HG02884 (cell line): ENCODE measurements at regions not wholly inside any gene's neighbourhood (a gene's known extent, or its start where the extent isn't known, plus 50 kb on each side); places are given as distances from the start of the nearest gene placed in this dataset.
"Not testable (repeated sequence)": the region's sequence is repeated elsewhere in the genome, so short reads cannot be mapped to it uniquely, and the experiment has no call there.

Experiments used
- ATAC-seq: cut with Tn5 transposase; IDR thresholded peaks from one replicate; pipeline ENCODE4 v1.9.1; 2021; ENCODE audit warnings: mild to moderate bottlenecking, moderate library complexity; ENCODE audit not compliant: unreplicated experiment

DNA sequence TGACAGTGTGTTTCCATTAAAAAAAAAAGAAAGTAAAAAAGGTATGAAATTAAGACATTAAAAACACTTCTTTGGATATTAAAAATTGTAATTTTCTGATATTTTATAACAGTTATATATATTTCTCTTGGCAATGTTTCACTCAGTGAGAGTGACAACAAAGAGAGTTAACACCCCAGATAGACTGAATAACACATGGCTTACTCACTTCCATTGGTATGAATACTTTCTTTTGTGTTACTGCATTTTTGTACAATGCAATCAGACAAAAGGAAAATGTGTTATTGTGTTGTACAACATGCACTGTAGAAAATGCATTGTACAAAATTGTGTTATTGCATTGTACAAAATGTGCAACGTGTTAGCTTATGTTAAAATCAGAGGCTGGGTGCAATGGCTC is 676.6 kb upstream of the AMELY start:
- not testable (repeated sequence) for ATAC-seq

DNA sequence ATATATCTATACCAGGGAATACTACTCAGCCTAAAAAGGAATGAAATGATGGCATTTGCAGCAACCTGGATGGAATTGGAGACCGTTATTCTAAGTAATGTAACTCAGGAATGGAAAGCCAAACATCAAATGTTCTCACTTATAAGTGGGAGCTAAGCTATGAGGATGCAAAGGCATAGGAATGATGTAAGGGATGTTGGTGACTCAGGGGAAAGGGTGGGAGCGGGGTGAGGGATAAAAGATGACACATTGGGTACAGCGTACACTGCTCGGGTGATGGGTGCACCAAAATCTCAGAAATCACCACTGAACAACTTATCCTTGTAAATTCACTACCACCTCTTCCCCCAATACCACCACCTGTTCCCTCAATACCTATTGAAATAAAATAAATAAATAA is 651.0 kb upstream of the AMELY start:
- no peak for ATAC-seq

DNA sequence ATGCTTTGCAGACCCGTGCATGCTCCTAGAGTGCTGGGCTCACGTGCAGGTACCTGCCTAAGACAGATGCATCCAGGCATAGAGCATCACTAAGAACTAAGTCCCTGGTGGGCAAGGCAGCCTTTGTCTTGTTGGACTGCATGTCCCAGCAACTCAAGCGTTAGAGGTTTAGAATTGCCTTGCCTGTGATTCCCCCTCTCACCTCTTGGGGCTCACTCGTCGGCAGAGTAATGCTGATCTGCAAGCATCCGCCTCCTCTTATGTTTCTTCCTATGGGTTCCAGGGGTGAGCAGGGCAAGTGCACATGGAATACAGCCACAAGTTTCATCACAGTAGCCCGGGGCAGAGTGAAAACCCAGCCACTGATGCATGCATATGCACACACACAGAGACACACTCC is 646.1 kb upstream of the AMELY start:
- no peak for ATAC-seq

DNA sequence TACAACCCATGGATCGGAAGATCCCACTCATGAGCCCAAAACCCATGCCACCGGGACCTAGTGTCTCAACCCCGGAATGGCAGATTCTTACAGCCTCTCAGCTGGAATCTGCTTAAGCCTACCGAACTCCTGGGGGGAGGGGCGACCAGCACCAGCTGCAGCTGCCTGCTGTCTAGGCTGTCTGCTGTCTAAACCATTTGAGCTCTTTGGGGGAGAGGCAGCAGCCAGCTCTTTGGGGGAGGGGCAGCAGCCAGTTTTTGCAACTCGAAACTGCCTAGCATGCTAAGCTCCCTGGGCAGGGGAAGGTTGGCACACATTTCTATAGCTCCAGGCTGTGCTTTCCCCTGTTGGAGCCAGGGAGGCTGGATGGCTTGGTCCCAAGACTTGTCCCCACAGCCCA is 643.5 kb upstream of the AMELY start:
- ATAC-seq: no peak

DNA sequence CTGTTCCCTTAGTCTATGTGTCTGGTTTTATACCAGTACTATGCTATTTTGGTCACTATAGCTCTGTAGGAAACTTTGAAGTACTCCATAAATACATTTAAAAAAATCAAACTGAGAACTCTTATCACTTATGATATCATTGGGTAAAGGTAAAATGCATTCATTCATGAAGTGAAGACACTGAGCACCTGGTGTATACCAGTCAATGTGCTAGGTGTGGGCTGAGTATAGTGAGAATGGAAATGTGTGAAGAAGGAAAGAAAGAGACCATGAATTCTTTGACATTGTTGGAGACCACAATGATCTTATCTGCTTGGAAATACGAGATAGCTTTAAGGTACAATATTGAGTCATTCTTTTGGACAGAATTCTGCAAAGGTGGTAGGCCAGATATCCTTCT is 633.5 kb upstream of the AMELY start:
- no peak for ATAC-seq

DNA sequence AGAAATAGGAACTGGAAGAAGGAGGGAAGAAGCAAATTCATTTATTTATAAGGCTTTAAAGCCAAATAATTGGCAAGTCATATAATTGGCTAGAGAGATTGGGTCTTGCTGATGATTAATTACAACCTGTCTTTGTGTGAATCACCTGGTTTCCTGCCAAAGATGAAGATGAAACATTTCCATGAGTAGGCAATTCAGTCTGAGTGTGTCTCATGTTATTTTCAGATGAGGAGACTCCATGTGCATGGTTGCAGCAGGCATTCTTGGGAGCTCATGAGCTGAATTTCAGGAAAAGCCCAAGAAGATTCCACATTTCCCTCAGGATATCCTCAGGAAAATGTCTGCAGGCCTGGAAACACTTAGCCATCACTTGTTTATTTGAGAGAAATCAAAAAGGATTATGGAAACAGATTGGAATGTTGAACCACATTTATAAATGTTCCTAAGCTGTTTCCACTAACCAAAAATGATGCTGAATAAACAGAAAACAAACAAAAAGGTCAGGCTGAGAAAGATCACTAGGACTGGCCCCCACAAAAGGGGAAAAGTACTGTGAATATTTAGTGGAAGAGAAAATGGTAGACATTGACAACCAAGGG is 632.7 kb upstream of the AMELY start:
- no peak for ATAC-seq

DNA sequence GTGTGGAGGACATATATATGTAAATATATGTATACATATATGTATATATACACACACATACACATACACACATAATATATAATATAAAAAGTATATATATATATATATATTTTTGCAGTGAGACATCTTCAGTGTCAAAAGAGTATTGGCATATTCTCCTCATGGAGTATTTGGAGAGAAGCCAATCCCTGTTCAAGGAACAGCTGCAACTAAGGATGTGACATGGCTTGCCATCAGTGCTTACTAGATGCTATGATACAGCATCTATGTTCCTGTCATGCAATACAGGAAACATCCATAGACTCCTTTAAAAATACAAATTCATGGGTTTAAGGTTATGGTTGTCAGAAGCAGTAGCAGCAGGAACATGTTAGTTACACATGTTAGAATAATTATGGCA is 632.0 kb upstream of the AMELY start:
- no peak for ATAC-seq

DNA sequence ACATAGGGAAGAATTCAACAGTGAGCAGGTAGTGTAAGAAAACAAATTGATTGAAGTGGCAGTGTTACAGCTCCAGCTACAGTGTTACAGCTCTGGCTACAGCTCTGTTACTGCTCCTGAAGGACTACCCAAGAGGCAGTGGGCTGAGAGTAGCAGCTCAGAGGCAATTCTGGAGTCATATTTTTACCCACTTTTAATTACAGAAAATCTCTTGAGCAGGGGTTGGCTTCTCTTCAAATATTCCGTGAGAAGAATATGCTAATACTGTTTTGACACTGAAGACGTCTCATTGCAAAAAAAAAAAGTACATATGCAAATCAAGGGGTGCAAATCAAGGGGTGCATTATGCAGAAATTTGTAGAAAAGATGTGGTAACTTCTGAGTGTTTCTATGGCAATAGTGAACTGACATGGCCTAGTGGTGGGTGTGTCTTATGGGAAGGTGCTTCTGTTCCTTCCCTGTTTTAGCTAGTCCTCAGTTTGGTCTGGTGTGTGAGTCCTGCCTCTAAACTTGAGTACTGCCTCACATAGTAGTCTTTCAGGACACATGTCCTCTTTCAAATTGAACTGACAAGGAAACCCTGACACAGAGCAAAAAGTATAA is 630.8 kb upstream of the AMELY start:
- ATAC-seq: no peak

DNA sequence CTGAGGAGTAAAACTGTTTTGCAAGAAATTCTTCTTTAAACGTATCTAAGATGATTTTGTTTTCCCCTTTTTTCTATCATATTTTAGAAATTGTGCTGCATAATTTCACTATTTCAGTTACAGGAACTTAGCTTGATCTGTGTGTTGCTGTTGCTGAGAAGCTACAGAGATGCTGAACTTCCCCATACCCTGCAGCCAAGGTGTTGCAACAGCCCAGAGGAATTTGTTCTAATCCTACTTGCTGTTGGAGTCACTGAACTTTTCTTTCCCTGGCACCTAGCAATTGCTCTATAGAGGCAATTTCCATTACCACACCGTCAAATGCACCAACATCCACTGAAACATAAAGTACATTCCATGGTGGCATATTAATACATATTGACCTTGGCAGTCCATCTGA is 617.8 kb upstream of the AMELY start:
- no peak for ATAC-seq

DNA sequence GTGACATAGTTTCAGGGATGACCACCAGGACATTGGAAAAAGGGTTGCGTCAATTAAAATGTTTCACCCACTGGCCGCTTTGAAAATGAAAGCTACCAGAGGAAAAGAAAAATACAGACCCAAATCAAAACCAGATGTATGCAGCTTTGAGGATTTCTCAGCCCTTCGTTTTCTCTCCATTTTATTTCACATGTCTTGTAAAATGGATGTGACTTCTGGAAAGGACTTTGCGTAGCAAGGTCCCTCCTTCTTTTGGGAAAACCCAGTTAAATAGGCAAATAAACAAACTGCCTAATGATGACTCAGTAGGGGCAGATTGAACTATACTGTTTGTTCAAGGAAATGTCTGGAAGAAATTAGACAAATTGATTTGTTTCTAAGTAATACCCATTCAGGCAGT is 616.0 kb upstream of the AMELY start:
- ATAC-seq: not testable (repeated sequence)

DNA sequence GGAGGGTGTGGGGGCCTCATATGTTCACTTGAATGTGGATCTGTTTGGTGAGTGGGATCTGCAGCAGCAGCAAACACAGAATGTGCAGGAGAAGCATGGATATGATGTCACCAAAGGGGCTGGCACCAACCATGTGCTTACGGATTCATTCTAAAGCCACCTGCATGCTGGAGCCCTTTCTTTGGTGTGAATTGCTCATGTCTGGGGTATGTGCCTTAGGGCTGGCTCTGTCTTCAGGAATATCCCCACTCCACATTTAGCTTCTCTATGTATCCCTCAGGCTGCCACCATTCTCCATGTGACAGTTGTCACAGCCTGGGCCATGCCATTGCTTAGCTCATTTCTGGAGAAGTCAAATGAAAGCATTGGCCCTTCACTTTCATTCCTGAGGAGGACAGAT is 606.8 kb upstream of the AMELY start:
- no peak for ATAC-seq

DNA sequence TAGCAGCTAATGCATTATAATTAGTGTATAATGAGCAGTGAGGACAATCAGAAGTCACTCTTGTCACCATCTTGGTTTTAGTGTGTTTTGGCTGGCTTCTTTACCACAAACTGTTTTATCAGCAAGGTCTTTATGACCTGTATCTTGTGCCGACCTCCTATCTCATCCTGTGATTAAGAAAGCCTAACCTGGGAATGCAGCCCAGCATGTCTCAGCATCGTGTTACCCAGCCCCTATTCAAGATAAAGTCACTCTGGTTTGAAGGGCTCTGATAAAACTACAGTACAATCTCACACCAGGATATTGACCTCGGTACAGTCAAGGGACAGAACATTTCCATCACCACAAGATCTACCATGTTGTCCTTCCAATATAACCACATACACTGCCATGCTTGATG is 604.7 kb upstream of the AMELY start:
- ATAC-seq: no peak

DNA sequence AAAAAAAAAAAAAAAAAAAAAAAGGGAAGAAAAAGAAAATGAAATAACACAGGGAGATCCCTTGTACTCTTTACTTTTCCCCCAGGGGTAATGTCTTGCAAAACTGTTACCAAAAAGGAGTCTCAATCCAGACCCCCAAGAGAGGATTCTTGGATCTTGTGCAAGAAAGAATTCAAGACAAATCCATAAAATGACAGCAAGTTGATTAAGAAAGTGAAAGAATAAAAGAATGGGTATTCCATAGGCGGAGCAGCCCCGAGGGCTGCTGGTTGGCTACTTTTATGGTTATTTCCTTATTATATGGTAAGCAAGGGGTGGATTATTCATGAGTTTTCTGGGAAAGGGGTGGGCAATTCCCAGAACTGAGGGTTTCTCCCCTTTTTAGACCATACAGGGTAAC is 604.3 kb upstream of the AMELY start:
- ATAC-seq: no peak

DNA sequence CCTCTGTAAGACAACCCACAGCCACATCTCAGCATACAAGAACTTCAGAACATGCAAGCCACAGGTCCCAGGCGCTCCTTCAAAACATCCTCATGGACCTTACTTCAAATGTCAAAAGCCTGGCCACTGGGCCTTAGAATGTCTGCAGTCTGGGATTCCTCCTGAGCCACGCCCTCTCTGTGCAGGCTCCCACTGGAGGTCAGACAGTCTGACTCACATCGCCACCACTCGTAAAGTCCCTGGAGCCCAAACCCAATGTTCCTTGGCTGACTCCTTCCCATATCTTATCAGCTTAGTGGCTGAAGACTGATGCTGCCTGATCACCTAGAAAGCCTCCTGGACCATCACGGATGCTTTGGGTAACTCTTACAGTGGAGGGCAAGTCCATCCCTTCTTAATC is 591.3 kb upstream of the AMELY start:
- ATAC-seq: no peak

DNA sequence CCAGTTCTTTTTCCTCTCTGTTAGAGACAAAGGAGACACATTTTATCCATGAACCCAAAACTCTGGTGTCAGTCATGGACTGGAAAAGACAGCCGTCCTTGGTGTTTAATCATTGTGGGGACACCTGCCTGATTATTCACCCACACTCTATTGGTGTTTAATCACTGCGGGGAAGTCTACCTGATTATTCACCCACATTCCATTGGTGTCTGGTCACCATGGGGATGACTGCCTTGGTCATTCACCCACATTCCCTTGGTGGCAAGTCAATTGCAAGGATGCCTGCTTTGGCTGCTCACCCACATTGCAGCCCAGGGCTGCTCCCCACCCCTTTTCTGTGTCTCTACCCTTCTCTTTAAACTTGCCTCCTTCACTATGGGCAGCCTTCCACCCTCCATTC is 589.7 kb upstream of the AMELY start:
- no peak for ATAC-seq

DNA sequence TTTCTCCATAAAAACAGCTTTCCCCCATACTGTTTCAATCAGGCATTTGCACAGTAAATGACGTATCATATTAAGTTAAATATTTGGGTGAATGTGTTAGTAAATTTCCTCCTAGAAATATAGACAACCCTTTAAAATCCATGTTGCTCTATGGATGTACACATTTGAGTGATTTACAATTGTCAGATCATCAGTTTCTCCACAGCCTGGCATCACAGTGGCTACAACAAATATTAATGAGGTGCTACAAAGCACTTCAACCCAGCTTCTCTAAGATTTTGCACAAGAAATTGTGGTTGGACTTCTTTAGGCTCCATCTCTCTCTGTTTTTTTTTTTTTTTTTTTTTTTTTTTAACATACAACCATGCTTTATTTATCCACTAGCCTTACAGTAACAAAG is 584.4 kb upstream of the AMELY start:
- ATAC-seq: no peak

DNA sequence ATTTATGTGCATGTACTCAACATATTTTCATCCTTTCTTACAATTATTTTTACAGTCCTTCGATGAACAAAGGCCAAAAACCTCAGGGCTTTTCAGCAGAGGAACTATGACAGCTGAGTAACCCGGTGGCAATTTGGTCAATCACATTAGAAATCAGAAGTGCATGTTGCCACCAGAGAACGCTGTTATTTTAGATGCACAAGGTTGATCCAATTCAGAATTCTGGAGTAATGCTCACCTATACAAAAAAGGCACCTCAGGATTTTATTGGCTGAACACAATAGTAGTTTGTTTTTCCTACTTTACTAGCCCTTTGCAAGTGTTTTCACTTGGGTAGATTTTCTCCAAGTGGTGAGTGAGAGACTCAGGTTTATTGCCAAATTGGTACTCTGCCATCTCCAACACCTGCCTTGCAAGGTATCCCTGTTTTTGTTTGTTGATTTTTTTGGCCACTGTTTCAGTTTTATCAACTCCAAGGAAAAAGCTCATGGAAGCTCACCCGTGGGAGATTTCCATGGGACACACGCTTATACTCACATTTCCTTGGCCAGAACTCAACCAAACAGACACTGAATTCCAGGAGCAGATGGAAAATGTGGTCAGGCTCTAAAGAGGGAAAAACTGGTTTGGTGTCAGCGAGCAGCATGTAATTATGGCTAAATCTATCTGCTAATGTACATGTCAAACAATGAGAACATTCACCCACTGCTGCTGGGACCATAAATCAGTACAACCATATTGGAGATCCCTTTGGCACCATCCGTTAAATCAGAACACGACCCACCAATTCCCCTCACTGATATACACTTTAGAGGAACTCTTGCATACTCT is 573.1 kb upstream of the AMELY start:
- not testable (repeated sequence) for ATAC-seq

DNA sequence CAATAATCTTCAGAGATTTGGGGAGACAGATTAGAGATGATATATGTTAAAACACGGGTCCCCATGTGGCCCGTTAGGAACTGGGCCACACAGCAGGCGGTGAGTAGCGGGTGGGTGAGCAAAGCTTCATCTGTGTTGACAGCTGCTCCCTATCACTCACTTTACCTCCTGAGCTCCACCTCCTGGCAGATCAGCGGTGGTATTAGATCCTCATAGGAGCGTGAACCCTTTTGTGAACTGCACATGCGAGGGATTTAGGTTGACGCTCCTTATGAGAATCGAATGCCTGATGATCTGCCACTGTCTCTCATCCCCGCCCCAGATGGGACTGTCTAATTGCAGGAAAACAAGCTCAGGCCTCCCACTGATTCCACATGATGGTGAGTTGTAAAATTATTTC is 560.4 kb upstream of the AMELY start:
- no peak for ATAC-seq

DNA sequence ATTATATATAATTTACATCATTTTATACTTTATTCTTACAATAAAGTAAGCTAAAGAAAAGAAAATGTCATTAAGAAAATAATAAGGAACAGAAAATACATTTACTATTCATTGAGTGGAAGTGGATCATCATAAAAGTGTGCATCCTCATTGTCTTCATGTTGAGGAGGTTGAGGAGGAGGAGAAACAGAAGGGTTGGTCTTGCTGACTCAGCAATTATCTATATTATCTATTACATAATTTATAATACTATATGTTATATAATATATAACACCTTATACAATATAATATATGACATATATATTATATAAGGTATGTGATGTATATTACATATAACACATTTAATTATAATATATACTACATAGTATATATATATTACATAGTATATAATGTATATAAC is 558.5 kb upstream of the AMELY start:
- ATAC-seq: no peak

DNA sequence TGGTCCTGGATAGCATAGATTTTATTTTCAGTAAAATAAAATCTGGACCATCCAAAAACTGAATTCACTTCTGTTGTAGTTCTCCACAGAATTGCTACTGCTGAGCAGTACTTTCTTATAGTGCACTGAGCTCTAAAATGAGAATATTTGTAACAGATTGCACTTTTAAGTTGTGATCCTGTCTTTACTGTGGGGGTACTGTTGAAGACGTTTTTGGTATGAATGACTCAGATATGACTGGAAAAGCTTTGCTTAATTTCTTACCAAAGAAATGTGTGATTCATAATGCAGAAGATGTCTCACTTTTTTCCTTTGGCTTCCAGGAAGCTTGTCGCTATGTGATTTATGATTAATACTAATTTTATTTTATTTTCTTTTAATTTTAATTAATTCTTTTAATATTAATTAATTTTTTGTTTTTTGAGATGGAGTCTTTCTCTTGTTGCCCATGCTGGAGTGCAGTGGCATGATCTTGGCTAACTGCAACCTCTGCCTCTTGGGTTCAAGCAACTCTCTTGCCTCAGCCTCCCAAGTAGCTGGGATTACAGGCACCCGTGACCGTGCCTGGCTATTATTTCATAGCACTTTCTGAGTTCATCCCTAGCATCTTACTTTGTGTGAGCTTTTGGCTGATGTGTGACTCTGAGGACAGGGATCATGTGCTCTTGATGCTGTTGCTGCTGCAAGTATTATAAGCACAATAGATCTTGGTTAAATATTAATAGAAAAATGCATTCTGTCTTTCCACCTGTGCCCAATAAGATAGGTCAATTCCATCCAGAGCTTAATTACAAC is 557.6 kb upstream of the AMELY start:
- no peak for ATAC-seq

DNA sequence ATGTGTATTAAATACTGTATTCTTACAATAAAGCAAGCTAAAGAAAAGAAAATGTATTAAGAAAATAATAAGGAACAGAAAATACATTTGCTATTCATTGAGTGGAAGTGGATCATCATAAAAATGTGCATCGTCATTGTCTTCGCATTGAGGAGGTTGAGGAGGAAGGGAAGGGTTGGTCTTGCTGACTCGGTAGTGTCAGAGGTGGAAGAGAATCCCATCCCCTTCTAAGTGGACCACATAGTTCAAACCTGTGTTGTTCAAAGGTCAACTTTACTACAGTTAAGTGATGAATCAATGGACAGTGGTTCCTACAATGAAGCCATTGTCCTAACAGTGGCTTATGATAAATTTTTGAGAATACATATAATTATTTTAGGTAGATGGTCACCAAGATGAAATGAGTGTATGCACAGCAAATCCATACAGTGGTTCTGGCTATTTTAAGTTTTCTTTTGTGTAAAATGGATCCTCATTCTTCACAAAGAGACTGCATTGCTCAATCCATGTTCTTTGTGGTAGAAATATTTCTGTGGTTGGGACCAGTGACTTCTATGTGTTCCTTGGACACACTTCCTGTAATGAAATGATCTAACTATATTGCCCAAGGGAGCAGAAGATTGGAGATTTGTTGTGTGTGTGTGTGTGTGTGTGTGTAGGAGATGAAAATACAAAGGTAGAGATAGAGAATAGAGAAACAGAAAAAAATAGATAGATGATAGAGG is 556.4 kb upstream of the AMELY start:
- ATAC-seq: no peak
